Ureter (tissue), 1 donor: ENCODE measurements at regions not wholly inside any gene's neighbourhood (a gene's known extent, or its start where the extent isn't known, plus 50 kb on each side); places are given as distances from the start of the nearest gene placed in this dataset.

Source experiments
- DNase-seq: peaks from one replicate; pipeline ENCODE4 v3.0.0-alpha.2; 2020; ENCODE audit warnings: low spot score
- donor health status: DM: yes; HTN: yes; CAD: no.

DNA sequence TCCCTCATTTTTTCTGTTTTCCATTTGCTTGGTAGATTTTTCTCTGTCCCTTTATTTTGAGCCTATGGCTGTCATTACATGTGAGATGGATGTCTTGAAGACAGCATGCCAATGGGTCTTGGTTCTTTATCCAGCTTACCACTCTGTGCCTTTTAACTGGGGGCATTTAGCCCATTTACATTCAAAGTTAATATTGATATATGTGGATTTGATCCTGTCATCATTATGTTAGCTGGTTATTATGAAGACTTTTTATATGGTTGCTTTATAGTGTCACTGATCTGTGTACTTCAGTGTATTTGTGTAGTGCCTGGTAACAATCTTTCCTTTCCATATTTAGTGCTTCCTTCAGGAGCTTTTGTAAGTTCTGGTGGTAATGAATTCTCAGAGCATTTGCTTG, 89.3 kb upstream of the UNC5B start:
- DNase-seq: no peak

DNA sequence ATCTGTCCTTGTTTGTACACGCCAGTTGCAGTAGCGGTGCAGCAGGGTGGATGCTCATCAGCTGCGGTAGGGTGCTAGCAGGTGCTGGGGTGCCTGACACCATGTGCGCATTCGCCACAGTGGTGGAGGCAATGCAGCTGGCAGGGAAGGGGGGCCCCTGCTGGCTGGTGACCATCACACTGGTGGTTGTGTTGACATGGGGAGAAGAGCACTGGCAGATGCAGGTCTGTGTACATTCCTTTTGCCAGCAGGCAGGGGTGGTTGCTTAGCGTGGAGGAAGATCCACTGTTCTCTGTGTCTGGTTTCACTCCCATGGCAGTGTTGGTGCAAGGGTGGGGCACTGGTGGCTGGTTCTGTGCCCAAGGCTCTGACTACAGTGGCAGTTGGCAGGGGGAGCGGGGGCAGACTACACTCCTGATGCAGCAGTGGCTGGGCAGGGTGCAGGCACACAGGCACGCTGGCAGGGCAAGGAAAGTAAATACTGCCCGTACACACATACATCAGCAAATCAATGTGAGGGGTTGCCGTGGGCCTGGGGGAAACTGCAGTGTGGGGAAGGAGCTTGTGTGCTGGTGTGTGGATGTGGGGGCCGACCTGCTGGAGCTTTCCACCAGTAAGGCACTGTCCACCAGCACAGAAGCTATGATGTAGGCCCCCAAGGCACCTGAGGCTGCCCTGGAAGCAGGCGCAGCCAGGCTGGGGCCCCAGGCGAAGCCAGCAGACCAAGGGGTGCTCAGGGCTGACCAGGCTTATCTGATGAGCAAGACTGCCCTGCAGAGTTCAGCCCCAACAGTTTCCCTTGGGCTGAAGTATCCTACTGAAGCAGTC, 87.2 kb upstream of the UNC5B start:
- DNase-seq: peak; percentile 38

DNA sequence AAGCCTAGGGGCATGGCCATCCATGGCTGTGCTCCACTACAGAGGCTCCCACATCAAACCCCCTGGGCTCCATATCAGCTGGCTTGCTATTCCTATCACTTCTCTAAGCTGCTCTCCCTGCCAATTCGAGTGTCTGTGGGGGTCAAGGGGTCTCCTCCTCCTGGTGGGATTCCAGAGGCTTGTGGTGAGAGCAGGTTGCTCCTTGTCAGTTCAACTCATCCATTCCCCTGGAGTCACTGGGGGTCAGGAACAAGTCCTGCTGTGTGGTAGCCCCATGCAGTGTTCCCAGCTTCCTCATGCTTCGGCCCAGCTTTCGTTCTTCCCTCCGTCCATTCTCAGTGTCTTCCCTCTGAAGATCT, 86.6 kb upstream of the UNC5B start:
- peak; percentile 15 for DNase-seq

DNA sequence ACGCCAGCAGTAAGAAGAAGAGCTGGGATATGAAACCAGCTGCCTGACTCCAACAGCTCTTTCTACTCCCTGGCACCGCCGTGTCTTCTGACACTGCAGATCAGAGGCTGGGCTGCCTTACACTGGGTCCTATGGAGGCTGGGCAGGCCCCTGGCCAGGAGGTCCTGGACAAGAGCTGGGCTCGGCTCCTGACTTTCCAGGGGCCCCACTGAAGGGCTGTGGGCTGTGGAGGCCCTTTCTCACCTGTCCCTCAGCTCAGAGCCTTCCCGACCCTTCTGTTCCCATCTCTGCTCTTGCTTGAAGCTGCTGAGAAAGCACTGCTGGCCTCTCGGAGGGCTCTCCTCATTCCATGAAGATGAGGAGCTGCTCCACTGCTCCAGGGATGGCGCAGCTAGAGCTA, 85.9 kb upstream of the UNC5B start:
- no peak for DNase-seq

DNA sequence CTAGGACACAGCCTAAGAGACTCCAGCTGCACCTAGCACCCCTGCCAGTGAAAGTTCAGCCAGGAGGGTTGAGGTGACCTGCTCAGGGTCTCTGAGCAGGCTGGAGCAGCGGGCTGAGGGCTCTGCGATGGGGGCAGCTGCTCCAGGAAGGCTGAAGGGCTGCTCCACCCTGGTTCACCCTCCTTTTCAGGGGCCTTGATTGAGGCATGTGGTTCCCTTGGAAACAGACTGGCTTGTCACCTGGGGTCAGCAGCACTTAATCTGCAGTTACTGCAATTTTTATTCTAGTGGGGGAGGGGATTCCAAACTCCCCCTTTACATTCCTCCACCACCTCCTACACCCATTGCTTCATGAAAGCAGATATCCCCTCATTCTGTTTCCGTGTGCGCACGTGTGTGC, 85.3 kb upstream of the UNC5B start:
- no peak for DNase-seq

DNA sequence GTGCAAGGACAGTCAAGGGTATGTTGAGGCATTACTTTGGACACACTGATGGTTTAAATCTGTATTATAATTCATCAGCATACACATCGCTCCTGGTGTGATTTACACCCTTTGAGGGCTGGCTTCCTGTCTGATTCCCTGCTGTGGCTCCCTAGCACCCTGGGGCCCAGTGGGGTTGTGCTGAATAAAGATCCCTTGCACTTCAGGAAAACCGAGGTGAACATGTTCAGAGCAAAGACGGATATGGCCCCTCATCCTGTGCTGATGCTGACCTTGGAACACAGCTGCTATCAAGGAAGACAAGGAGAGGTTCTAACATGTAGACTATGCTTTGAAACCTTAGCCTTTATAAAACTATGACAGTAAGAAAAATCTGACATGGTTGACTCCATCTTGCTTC, 84.6 kb upstream of the UNC5B start:
- DNase-seq: no peak

DNA sequence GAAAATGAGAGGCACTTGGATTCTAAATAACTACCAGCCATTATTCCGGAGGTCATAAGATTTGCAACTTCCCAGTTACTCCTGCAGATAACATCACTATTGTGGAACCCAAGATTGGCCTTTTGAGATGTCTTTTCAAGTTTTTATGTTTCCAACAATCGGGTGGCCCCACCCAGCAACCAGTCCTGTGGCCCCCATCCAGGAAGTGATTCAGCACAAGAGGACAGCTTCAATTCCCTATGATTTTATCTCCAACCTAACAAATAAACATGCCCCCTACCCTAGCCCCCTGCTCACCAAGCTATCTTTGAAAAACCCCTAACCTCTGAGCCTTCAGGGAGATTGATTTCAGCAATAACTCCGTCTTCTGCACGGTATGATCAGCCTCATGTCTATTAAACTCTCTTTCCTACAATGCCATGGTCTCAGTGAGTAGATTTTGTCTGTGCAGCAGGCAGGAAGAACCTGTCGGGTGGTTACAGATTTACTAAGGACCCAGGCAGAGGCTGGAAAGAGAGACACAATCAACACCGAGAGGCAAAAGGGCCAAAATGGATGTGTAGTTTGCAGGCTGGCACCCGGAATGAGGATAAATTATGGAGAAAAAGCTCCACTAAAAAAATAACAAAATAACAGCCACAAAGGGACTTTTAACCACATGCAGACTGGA, 83.9 kb upstream of the UNC5B start:
- DNase-seq: no peak

DNA sequence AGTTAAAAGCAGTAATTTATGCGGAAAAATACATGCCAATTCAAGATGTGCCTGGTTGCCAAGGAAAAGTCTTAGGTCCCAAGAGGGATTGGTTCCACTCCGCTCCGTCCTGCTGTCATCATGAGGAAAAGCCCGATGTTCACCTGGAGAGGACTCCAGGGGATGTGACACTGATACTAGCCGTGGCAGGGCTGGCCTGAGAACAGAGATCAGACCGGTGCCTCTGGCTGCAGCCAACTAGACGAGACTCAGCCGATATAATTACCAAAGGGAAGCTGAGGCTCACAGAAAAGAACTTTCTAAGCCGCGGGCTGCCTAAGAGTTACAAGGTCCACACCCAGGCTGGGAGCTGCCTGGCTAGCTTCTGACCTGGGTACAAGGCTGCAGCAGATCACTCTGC, 81.3 kb upstream of the UNC5B start:
- no peak for DNase-seq

DNA sequence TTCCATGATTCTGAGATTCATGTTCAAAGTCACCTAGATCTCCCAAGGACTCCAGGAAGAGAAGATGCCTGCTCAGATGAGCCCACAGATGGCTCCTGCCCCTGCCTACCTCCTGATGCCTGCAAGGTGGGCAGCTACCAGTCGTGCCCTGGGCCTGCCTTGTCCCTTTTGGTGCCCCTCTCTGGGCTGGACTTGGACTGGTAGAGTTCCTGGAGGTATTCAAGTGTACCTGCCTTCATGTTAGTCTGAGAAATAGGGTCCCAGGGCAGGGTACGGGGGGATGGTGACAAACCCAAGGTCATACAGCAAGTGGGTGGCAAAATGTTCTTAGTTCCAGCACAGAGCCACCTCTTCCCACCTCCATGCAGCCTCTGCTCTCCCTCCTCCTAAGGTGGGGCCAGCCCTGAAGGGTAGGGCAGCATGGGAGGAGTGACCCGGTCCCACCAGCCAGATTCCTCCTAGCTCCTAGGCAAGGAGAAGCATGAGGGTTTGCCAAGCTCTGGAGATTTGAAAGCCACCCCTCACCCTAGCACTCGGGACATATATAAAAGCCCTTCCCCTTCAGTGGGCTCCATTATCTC, 80.8 kb upstream of the UNC5B start:
- no peak for DNase-seq

DNA sequence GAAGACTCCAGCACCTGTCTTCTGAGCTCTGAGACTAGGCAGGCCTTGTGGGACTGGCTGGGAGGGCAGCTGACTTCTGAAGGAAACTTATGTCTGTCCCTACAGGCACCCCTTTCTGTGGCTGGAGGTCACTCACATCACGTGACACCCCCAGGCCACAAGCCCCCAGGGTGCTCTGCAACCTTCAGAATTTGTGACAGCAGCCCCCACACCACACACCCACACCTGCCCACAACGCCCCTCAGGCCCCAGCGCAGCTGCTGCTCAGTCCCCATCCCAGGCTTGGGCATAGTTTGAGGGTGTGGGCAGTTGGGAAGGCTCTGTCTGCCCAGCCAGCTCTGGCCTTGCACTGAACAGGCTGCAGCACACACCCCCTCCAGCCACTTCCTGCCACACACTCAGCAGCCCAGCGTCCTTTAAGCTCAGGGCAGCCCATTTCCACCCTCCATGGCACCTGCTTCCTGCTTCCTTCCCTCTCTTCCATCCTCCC, 80.0 kb upstream of the UNC5B start:
- DNase-seq: no peak

DNA sequence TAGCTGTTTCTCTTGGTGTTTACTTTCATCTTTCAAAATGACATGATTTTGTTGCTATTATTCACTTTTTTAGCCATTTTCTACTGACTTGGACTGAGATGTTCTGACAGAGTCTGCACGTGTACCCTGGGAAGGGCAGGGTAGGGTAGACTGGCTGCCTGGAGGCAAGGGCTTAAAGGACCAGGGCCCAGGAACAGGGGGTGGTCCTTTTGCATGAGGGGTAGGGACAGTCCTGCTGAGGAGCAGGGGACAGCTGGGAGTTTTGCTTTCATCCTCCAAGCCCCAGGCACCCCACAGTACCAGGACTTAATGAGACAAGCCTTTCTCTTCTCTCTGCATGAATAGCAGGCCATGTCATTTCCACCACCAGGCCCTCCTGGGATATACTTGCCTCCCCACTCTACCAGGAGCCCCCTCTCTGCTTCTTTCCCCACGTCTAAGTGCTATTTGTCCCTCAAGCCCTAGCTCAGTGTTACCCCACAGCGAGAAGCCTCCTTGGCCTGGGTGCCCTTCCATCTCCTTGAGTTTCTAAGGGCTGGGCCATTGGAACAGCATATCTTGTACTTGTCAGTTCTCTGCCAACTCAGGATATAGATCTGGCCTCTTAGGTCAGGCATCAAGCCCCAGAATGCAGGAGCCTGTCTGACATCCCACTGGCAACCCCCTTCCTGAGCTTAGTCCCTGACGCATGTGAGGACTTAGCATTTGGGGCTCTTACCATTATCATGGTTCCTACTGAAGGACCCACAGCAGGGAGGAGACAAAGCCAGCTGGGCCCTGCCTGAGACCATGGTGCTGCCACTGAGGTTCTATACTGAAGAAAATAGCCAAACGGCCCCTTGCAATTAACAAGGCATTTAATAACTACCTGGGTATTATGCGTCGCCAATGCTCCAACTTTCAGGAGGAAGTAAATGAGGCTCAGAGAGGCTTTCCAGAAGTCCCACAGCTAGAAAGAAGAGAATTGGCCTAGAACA, 78.4 kb upstream of the UNC5B start:
- no peak for DNase-seq

DNA sequence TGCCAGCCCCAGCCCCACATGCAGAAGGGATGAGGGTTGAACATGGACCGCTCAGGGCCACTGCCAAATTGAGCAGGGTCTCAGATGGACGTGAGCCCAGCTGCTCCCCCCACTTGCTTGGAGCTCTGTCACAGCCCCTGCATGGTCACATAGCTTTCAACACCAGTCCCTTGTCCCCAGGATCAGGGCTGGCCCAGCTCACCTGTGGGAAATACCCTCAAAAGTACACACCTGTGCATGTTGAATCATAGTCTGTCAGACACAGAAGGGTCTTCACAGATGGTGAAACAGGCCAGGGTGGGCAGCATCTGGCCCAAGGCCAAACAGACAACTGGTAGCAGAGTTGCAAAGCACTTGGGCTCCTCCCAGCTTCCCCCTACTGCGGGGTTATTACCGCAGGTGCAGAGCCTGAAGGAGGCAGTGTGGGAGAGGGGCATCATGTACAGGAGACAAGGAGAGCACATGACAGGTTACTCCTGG, 77.6 kb upstream of the UNC5B start:
- no peak for DNase-seq

DNA sequence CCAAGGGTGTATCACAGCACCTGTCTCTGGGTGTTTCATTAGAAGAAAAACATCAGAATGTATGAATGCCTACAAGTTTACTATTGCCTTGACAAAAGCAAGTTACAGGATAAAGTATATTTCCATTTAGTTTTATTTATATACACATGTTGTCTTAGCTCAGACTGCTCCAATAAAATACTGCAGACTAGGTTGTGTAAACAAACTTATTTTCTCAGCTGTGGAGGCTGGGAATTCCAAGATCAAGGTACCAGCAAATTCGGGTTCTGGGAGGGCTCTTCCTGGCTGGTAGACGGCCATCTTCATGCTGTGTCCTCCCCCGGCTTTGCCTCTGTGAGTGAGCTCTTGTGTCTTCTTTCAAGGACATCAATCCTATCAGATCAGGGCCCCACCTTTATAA, 77.1 kb upstream of the UNC5B start:
- DNase-seq: no peak

DNA sequence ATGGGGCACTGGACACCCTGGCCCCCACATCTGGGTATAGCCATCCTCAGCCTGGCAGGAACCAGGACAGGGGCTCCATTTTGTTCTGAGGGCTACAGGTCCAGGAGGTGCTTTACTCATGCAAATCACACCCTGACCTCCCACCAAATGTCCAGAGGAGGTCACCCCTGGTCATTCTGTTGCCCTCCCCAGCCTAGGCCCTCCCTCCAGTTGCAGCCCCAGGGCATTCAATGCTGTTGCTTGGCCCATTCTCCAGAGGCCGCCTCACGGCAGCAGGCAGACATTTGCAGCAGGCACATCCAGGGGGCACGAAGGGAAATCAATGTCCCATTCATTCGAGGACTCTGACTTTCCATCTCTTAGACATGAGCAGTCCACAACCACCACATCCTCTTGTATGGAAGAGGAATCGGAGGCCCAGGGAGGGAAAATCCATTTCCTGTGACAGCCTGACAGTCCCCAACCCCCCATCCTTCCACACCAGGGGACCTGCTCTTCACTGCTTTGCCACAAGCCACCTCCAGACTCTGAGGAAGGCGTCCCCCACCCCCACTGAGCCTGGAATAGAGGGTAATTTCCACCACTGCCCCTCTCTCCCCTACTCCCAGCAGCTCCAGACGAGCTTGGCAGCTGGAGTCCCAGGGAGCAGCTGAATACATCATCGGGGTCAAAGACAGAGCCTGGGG, 76.2 kb upstream of the UNC5B start:
- no peak for DNase-seq

DNA sequence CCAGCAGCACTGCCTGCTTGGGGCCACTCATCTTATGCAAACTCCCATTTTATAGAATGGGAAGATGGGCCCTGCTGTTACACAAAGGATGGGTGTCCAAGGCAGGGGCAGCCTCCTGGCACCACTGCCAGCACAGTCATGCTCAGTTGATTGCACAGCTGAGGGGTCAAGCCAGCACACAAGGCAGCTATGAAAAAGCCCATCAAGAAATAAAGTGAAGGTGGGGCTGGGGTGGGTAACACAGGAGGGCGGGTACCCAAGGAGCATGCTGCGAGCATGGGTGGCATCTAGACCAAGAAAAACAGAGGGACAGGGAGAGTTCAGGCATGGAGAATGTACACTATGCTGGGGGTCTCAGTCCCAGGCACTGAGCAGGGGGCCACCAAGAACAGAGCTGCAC, 74.7 kb upstream of the UNC5B start:
- peak; percentile 25 for DNase-seq

DNA sequence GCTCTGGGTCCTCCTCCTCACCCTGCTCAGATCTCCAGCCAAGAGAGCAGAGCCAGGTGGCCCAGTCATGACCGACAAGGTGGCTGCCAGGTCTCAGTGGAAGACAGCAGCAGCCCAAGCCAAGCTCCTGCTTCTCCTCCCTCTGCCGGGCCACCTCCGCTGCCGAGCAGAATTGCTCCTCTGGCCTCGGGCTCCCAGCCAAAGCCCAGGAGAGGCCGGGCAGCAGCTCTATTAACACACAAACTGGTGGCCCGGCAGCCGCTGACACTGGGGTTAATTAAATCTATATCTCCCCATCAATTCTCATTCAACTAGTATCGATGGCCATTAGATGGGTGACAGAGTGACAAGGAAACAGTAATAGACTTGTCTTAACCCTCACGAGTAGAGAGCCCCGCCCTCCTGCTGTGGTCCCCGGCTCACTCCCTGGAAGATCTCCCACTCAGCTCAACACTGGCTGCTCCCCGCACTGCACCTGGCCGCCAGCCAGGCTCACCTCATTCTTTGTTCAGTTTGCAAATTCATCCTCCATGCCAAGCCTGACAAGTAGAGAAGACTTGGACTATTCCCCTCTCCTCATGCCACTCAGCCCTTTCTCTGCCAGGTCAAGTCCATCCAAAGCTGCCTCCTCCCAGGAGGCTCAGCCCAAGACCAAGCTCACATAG, 74.1 kb upstream of the UNC5B start:
- DNase-seq: peak; percentile 41

DNA sequence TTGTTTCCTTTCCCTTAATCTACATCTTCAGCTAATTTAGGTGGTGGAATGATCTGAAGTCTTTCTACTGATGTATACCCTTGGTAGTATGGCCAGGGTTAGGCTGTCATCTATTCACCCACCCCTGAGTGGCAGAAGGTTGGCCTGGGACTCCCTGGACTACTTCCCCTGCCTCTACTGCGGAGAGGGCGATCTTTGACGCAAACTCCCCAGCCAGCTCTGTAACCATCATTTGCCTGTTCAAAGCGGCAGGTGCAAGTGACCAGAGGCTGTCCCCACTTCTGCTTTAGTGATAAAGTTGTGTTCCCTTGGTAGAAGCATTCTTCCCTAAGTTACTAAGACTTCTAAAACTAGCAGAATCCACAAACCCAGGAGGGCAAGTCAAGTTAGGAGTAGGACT, 70.8 kb upstream of the UNC5B start:
- DNase-seq: no peak

DNA sequence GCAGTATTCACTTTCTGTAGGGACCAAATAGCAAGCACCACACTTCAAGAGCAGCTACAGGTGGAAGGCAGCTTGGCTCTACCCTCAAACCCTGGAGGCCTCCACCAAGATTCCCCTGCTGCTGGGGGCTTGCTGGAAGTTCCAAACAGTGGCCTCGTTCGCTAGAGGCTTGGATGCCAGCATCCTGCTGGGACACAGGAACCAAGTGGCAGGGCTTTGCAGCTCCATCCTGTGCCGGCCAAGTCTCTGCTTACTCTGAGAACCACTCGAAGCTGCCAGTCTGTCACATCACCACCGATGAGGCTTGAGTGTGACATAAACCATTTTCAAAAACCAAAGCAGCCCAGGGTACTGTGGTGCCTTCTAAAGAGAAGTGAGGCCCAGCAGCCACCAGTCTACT, 69.2 kb upstream of the UNC5B start:
- no peak for DNase-seq

DNA sequence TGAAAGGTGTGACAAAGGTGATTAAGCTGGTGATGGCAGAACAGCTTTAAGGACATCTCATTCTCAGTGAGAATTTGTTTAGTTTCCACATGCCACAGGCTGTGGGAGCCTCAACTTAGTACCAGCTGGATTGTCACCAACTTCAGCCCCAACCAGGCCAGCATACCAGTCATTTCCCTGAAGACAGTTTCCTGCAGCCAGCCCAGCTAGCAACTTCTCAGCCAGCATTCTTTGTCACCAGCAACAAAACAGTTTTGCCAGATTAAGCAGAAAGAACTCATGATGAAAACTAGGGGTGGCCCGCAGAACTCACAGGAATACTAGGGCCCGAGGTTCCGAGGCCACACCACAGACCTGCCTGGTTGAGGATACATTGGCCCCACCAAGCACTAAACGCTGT, 68.8 kb upstream of the UNC5B start:
- DNase-seq: no peak

DNA sequence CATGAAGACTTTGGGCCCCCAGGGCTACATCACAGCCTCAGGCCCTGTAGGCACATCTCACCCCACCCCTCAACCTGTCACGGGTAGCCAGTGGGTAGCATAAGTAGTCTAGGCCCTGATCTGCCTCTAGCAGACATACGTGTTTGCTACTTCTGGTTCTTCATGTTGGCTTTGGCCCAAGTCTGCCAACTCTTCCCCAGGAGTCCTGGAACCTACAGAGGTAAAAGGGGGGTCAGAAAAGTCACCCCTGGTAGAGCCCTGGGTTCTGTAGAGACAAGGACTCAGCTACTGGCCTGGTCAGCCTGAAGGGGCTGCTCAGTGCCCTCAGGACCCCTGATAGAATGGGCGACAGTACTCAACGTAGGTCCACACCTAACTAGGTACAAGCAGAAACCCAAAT, 67.5 kb upstream of the UNC5B start:
- DNase-seq: no peak
